EH (cell line): ENCODE measurements at regions not wholly inside any gene's neighbourhood (a gene's known extent, or its start where the extent isn't known, plus 50 kb on each side); places are given as distances from the start of the nearest gene placed in this dataset.
"Not testable (repeated sequence)": the region's sequence is repeated elsewhere in the genome, so short reads cannot be mapped to it uniquely, and the experiment has no call there.

Source experiments
- DNase-seq: peaks from one replicate; pipeline ENCODE4 v3.0.0-alpha.2; 2015; ENCODE audit warnings: low read depth

DNA sequence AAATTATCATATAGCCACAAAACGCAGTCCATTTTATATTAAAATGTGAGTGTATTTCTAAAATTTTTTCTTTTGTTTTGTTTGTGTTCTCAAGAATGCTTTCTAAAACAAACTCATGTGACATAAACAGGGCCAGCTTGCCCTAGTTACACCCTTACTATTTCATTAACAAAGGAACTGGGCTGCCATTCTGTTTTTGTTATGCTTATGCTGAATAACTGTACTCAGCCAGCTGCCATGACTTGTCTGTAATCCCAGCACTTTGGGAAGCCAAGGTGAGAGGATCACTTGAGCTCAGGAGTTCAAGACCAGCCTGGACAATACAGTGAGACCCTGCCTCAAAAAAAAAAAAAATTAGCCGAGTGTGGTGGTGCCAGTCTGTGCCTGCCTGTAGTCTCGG, 66.0 kb upstream of the TMED7 start:
- DNase-seq: not testable (repeated sequence)

DNA sequence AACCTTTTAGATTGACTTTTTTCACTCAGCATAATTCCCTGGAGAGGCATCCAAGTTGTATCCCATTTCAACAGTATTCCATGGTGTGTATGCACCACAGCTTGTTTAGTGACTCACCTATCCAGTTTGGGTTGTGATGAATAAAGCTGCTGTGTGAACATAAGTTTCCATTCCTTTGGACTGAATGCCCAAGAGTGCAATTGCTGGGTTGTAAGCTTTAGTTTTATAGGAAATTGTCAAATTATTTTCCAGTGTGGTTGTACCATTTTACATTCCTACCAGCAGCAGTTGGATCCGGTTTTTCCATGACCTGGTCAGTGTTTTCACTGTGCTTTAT, 60.9 kb upstream of the TMED7 start:
- DNase-seq: peak; percentile 47

DNA sequence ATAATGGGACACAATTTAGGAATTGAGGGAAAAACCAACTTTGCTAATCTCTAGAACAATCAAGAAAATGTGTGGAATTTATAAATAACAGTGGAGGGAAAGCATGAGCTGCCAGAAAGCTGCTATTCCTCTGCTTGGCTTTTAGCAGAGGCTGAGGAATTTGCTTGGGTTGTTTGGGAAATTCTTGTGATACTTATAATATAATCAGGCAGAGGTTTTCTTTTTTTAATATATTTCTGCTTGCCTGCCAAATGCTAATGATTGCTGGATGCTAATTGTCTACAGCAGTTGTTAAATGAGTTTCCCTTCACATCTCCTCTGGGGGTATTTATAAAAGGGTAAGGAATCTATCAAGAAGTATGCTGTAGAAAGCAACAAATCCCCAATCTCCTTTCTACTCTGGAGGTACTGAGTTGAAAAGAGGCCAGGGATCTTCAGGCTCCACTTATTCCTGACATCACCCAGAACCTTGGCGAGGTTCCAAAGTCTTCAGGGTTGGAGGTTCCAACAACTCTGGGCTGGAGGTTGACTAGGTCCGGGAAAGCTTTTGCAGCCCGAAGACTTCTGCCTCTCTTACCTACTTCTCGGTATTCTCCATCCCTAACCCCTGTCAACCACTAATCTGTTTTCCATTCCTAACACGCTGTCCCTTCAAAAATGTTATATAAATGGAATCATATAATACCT, 60.4 kb upstream of the TMED7 start:
- DNase-seq: peak; percentile 72

DNA sequence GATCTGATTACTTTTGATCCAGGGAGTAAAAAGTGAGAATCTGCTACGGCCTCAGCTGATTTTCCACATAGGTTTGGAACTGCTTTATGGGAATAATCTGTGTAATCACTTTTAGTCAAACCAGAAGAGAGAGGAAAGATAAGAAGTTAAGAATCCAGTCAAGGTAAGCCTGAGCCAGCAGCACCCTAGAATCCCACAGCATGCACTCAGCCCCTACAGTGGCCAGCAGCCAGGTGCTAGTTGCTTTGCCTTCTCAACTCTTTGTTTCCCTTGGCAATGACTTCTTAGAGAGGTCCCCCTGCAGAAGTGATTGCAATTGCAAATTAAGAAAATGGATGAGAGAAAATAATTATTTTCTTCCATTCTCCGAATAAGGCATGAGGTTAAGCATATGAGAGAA, 59.7 kb upstream of the TMED7 start:
- DNase-seq: no peak

DNA sequence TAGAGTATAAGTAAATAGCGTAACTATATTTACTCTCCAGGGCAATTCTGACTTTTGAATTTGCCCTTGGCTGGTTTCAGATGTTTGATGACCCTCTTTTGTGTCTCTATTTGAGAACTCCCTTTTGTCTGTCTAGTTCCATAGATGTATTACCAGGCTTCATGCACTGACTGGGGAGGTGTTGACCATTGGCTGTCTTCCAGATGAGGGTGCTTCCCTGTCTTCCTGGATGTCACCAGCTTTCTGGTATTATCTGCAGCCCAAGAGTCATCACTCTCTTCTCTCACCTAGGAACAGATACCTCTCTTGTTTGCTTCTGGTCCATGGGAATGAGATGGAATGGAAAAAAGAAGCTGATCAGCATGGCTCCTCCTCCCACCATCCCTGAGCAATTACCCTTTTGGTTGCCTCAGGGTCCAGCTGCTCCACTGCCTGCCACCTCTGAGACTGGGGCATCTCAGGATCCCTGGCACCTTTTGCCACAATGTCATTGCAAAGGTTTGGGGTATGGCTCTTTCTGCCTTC, 58.7 kb upstream of the TMED7 start:
- DNase-seq: no peak

DNA sequence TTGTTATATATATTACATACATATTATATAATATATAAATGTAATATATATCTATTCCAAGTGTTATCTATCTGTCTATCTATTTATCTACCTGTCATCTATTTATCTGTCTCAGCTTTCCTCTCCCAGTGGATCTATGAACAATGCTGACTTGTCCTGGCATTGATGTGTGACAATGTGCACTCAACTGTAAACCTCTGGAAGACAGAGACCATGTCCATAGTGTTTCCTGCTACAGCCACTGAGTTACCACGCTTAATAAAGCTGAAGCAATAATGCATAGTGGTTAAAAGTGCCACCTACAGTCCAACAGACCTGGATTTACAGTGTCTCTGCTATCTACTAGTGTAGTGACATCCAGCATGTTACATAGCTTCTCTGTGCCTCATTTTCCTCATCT, 57.2 kb upstream of the TMED7 start:
- DNase-seq: no peak
